Endometrium (tissue), 2 donors: ENCODE measurements at regions not wholly inside any gene's neighbourhood (a gene's known extent, or its start where the extent isn't known, plus 50 kb on each side); places are given as distances from the start of the nearest gene placed in this dataset.
A peak's percentile ranks its signal among the peaks of the same experiment; 100 is the strongest.

Experiments
- FAIRE-seq: peaks from 2 replicates; lab custom pipeline; 2012; peaks lifted over from hg19 to GRCh38; lab: Jason Lieb, UNC
- donor health status: control.
- donor health status: control.

DNA sequence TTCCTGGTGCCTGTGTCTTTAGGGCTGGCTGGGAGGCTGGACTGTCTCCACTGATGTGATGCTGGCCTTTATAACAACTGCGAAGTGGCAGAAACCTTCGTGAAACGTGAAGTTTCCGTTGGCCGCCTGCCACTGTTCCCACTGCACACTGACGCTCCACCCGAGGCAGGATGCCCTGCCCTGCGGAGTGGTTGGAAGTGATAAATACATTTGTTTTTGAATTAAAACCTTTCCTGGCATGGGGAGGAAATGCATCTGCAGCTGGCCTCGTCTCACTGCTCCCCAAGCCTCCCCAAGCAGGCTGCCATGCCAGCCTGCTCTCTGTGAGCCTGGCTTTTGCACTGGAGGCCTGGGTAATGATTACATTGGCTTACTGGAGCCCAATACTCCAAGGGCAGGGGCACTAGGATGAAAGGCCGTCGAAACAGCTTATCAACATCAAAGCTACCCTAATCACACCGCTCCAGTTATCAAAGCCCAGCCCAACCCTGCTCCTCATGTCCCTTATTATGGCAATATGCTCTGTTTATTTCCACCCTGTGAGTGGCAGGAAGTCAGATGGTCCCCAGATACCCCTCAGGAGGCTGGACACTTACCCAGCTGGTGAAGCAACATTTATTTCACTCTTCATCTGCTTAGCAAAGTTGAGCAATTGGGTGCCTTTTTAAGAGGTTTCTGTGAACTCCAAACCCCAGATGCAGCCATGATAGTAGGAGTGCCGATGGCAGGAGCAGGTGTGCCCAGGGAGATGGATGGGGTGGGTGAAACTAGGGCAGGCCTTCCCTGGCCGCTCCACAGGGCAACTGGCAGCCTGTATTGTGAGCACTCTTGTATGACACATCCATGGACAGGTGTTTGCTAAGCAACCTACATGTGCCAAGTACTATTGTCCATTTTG, 97.4 kb upstream of the ITGA6 start:
- FAIRE-seq = no peak

DNA sequence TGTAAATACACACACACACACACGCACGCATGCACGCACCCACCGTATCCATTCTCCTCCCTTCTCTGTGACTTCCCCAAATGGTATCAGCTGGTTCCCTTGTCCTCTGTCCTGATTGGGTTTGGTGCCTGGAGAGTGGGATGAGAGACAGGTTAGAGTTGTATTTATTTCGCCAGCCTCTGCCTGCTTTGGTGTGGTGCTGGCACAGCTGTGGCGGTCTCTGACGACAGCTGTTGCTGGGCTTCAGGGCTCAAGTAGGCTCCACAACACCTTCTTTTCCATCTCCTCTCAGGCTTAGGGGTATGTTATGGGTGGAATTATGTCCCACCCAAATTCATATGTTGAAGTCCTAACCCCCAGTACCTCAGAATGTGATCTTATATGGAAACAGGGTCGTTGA, 94.9 kb upstream of the ITGA6 start:
- FAIRE-seq = no peak

DNA sequence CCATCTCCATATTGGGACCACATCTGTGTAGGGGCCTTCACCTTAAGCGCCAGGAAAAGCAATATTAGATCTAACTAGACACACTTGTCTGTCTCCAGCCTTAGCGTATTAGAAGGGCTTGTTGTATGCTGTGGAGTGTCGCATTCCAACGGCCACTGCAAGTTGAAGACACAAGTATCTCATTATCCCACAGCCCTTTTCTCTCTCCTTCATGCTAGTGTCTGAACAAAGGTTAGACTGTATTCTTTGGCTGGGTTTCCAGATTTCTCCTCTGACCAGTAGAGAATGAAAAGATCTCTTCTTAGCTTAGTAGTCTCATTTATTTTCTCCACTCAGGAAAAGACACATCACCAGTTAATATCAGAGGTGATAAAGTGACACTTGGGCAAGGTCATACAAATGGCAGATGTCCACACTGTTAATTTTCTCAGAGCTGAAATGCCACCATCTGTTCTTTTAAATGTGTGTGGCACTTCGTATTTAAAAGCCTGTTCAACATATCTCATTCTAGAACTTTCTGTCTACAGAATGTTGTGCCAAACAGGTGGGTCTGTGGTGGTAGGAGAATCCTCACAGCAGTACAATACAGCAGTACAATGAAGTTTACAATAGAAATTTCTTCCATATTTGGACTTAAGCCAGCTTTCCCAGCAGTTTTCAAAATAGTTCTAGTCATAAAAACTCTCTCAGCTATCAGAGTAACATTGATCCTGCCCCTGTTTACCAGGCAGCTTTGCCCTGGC, 94.0 kb upstream of the ITGA6 start:
- FAIRE-seq = no peak

DNA sequence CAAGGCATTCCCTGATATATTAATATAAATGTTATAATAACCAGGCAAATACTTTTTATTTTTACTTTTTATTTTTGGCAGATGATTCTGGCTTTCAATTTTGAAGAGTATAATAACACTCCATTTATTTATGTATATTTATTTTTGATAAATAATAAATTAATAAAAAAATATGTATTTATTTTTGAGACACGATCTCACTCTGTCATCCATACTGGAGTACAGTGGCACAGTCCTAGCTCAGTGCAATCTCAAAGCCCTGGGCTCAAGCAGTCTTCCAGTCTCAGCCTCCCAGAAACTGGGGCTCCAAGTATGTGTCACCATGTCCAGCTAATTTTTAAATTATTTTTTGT, 93.4 kb upstream of the ITGA6 start:
- no peak for FAIRE-seq

DNA sequence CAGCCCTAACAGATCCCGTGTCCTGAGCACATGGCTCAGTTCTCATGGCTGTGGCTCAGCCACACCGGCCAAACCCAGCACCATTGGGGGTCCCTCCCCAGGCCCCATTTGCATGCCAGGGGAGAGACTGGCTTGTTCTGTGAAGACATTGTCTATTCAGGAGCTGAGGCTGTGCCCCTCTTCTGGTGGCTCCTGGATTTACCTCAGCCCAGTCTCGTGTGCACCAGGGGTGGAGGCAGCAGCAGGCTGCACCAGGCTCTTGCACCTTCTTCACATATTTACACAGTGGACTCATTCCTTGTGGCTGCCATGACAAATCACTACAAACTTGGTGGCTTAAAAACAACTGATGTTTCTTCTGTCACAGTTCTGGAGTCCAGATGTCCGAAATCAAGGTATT, 92.4 kb upstream of the ITGA6 start:
- no peak for FAIRE-seq

DNA sequence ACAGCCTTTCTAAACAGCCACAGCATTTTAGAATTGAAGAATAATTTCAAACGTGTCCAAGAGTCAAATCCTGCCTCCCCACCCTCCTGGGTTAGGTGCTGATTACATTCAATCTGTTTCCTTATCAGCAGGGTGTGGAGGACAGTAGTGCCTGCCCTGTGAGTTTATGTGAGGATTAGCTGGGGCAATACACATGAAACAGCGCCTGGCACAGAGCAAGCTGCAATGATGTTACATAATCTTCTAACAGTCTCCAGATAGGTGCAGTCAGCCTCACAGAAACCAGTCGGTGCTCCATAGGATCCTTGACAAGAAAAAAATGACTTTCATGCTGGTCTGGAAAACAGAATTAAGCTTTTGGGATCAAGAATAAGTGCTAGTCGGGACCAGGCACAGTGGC, 91.7 kb upstream of the ITGA6 start:
- no peak for FAIRE-seq

DNA sequence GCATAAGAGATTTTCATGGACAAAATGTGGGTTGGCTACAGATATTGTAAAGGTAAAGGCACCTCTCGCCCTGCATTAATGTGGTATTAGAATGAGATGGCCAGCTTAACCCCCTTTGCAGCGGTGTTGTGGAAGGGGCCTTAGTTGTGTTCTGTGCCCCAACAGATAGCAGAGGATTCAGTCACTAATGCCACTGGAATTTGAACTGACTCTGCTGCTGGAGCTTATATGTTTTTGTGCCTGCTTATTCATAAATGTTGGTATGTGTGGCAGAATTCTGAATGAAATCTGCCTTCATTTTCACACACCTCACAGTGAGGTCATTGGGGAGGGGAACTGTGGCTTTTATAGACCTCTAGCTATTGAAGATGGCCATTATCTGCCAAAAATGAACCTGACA, 90.7 kb upstream of the ITGA6 start:
- FAIRE-seq = no peak

DNA sequence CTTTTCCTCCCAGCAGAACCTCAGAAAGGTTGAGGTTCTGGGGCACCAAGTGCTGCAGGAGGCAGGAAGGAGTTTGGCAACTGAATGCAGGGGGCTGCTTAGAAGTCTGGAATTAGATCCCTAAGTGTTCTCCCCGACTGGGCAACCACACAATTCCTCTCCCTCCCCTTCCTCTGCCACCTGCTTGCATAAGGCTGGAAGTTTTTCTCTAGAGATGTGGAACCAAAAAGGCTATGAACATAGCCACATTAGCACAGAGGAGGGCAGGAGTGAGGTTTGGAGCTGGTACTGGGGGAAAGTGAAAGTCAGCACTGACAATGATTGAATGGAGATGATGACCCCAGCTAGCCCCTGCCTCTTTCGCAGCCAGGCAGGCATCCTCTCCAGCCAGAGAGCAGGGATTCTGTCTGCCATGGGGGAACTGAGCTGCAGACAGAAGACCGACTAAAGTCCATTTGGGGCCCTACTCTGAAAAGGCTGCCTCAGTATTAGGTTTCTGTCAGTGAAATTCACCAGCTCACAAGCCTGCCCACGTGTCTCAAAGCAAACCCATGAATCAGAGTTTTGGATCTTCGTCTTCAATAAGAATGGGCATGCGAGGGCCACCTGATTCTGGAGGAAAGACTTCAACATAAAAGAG, 87.9 kb upstream of the ITGA6 start:
- no peak for FAIRE-seq

DNA sequence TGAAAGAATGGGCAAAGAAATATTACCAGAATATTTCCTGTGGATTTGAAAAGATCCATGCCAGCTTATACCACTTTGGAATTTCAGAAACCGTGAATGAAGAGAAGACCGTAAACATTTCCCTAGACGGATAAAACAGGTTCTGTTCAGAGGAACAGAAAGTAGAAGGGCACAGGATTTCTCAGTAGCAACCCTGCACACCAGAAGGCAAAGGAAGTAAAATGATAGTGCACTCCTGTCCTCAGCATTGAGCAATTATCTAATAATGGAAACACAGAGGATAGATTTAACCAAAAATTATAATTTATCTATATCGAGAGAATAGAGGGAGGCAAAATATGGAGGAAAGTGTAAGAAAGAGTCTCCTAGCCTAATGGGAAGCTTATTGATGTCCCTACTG, 87.0 kb upstream of the ITGA6 start:
- no peak for FAIRE-seq

DNA sequence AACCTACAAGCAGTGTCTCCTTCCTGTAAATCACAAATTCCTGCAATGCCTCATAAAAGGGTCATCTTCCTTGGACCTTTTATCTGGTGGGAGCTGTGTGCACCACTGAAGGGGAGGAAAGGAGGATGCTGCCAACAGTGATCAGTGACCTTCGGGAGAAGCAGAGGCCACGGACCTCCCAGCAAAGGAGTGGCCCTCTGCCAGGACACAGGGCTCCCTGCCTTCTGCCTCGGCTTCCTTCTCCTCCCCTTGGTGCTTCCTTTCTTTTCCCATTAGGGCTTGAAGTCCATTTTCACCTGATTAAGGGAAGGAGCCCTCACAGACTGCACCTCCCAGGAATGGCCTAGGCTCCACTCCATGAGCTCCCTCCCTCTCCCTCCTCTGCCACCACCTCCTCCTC, 85.3 kb upstream of the ITGA6 start:
- no peak for FAIRE-seq

DNA sequence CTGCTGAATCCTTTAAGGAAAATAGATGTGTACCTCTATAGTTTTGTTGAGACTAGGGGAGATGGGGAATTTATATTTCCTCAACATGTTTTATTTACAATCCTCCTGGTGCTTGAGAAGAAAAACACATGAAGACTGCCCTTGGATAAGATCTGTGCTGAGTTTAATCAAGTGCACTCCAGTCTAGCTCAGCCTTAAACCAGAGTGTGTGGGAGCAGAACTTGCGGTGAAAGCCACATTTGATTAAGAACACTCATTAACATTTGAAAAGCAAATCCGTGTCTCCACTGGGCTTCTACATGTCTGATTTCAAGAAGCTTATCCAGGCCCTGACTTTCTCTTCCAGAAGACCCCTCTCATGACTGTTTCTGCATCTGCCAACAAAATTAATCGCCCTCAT, 84.8 kb upstream of the ITGA6 start:
- FAIRE-seq = peak; percentile 86

DNA sequence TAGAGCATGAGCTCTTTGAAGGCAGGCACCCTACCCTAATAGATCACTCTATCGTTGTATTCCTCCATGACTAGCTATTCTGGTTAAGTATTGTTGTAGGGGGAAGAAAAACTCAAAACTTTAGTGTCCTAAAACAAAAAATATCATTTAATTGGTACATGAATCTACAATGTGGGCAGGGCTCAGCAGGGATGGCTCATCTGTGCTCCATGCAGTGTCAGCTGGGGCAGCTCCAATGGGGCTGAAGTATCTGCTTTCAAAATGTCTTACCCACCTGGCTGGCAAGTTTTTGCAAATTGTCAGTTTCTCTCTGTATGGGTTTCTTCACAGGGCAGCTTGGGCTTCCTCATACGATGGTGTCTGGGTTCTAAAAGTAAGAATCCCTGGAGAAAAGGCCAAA, 83.2 kb upstream of the ITGA6 start:
- no peak for FAIRE-seq

DNA sequence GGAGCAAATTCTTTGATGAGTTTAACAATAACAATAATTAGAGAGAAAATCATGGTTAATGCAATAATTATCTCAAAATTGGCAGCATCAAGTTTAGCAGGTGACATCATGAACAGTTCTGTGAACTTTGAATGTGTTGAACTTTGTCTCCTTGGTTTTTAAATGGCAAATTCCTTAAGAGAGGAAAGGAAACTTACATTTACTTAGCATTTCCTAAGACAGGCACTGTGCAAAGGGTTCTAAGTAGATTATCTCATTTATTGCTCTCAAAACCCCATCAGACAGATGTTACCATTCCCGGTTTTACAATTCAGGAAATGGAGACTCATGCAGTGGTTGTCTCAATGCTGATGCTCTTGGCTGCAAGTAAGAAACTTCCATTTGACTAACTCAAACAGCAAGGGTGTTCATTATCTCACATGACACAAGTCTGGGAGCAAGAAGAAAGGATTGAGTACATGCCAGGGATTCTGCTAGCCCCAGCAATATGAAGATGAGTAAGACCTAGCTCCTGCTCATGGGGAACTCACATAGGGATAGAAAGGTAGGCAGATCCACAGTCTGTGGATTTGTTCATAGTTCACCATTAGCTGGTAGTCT, 81.3 kb upstream of the ITGA6 start:
- no peak for FAIRE-seq

DNA sequence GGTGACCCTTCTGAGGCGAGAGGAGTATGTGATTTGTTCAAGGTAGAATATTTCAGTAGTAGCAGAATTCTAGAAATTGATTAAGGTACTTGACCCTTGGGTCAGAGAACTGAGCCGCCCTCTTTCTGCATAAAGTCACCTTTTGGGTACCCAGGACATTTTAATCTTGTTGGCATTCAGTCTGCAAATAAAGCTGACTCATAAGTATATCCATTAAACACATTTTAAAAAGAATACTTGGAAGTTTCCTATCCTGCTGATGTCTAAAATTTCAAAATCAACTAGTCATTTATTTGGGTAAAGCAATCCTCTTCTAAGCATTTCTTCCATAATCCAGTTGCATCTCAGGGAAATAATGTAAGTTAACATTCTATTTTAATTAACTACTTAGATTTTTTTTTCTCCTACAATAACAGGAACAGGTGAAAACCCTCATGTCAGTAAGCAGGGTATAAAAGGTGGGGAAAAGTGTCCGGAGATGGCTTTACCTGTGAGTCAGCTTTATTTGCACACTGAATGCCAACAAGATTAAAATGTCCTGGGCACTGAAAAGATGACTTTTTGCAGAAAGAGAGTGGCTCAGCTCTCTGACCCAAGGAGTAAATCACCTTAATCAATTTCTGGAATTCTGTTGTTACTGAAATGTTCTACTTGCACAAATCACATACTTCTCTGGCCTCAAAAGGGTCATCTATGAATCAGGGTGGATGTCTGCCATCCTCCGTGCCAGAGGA, 78.7 kb upstream of the ITGA6 start:
- no peak for FAIRE-seq

DNA sequence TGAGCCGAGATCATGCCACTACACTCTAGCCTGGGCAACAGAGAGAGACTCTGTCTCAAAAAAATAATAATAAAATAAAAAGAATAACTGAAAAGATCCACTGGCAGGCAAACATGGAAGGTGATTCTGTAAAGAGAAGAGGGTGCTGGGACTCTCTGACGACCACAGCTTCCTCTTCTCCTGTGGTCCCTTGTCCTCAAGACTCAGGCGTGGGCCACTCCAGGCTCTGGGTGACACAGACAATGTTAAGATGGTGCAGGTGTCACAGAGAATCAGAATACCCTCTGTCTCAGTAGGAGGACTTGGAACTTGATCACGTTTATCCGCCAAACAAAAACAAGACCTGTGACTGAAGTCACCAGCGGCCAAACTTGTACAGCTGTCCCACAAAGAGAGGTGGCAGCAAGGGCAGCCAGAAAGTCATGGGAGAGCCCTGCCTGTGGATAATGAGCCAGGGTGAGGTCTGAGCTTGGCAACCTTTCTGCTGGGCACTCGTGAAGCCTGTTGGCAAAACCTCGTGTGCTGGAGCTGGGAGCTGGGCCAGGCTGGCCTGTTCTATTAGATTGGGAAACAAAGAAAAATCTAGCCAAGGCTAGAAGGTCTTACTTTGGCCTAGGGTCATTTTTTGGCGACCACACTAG, 76.4 kb upstream of the ITGA6 start:
- FAIRE-seq = no peak

DNA sequence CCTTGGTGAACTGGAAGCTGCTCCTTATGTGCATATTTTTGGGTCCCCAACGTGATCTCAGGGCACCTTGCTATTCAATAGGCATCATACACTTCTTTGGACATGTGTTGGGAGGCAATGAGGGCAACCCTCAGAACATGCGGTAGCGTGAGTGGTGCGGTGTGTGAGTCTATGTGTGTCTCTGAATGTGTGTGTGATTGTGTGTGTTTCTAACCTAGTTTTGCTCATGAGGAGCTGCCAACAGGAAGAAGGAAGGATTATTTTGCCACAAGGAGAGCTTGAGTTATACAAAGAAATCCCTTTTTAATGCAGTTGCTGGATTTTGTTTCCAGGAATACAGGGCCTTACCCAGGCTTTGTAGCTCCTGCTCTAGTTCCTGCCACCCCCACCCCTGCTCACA, 75.8 kb upstream of the ITGA6 start:
- FAIRE-seq = no peak

DNA sequence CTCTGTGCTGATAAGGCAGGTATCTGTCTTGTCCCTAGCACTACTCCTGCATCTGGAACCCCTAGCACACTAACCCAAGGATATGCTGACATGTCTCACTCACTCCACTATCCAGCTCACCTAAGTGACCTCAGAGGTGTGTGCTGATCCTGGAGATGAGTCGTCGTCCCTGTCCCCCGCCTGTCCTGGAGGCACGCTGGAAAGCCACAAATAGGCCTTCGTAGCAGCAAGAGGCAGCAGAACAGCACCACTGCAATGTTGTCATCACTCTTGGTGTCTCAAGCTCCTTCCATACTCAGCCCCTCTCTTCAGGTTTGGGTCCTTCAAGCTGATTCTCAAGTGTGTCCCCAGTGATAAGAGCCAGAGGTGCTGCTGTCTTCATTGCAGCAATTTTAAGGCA, 73.0 kb upstream of the ITGA6 start:
- FAIRE-seq = no peak

DNA sequence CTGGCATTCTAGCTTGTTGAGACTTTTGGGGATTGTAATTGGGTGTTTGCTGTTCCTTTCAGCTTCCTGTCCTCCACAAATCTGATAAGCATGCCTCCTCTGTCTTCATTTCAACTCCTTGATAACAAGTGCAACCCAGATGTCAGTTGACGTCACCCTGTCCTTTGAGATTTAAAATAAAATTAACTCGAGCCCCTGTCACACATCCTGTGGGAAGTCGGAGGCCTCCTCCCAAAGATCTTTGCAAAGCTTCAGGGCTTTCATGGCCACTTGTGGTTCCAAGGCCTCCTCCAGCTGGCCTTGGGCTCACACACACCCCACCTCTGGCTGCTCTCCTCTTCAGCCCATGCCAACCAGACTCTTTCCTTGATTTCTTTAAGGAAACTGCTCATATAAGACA, 69.9 kb upstream of the ITGA6 start:
- no peak for FAIRE-seq

DNA sequence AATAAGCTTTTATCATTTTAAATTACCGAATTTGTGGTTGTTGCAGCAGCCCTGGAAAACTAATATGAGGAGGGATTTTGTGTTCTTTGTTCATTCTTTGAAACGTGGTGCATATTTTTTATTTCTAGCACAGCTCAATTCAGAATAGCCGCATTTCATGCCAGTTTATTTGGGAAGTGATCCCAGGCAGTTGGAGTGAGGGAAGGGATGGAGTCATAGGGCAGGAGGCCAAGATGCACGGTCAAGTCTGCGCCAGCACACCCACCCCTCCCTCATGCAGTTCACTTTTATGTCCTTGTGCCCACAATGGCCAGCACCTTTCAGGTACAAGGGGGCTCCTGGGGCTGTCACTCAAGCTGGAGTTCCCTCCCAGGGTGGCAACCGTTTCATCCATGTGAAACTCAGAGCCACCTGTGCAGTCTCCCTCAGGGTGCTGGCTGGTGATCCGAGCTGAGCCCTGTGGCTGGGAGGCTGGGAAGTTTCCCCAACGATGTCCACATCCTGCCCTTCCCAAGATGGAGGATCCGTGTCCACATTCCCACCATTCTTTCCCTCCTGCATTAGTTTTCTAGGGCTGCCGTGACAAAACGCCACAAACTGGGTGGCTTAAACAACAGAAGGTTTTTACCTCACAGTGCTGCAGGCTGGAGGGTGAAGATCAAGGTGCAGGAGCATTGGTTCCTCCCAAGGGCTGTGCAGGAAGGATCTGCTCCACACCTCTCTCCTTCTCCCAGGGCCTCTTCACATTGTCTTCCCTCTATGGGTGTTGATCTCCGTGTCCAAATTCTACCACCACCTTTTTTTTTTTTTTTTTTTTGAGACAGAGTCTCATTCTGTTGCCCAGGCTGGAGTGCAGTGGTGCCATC, 68.5 kb upstream of the ITGA6 start:
- no peak for FAIRE-seq

DNA sequence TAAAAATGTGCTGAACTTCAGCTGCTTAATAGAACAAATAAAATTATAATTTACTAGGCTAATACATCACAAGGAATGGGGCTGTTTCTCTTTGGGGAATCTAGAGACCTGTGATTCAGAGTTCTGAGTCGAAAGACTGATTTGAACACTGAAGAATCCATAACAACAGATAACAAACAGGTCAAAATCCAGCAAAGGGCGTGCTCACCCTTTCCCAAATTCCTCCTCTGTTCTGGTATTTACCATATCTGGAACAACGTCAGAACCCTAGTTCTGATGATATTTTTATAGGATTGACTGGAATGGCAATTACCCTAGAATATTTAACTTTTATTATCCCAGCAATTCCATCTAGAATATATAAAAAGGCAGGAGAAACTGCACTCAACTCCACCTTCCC, 66.0 kb upstream of the ITGA6 start:
- peak; percentile 66 for FAIRE-seq

DNA sequence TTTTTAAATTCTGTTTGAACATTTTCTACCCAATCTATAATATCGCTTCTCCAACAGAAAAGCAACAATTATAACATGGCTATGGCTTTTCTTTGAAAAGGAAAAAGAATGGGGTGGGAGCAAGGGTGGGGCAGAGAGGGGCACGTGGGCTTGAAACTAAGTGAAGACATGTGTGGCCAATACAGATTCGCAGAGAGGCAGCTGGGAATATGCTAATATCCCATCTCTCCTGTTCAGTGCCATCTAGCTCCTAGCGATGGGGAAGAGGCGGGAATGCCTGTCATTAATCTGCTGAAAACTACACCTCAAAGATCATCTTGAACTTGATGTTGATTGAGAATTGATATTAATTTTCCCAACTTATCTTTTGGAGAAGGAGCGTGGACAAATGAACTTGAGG, 65.5 kb upstream of the ITGA6 start:
- no peak for FAIRE-seq
